ENCODE measurements at regions not wholly inside any gene's neighbourhood (a gene's known extent, or its start where the extent isn't known, plus 50 kb on each side); places are given as distances from the start of the nearest gene placed in this dataset.
"Not testable (repeated sequence)": the region's sequence is repeated elsewhere in the genome, so short reads cannot be mapped to it uniquely, and the experiment has no call there.

GRCh38 chr12:66753810-66754209 is 74.9 kb upstream of the GRIP1 start:
- 69 to 77% methylated on average over 1 of the region's 1 CpG for WGBS, 2 donors
- no peak for TF ChIP-seq POLR2AphosphoS5 (IDR thresholded peaks at IDR 0.05)
- TF ChIP-seq CTCF (IDR thresholded peaks at IDR 0.05): no peak
- TF ChIP-seq EP300 (IDR thresholded peaks at IDR 0.05): no peak
- TF ChIP-seq POLR2A (IDR thresholded peaks at IDR 0.05): no peak
- DNase-seq: no peak
- Histone ChIP-seq H3K27me3 (no peaks in the 10 kb centered on the region), H3K4me3 (no peak overlapping the region), H3K9me3 (no peaks in the 10 kb centered on the region), H3K27ac (no peak overlapping the region), H3K4me1 (peaks cover 0 to 6% (median 3%) of the 10 kb centered on the region in 4 donors), H3K36me3 (no peaks in the 10 kb centered on the region)
- intact Hi-C loops (cut with DNase I): no loop called here

GRCh38 chr12:66755727-66756395 is 77.0 kb upstream of the GRIP1 start:
- Histone ChIP-seq H3K27ac (no peak overlapping the region), H3K9me3 (no peaks in the 10 kb centered on the region), H3K4me3 (no peak overlapping the region), H3K4me1 (peaks cover 0 to 6% (median 3%) of the 10 kb centered on the region in 4 donors), H3K36me3 (no peaks in the 10 kb centered on the region), H3K27me3 (no peaks in the 10 kb centered on the region)
- 83 to 88% methylated on average over 2 of the region's 2 CpGs for WGBS, 2 donors
- intact Hi-C loops (cut with DNase I): no loop called here
- TF ChIP-seq CTCF (IDR thresholded peaks at IDR 0.05) (no peak), POLR2A (IDR thresholded peaks at IDR 0.05) (no peak), POLR2AphosphoS5 (IDR thresholded peaks at IDR 0.05) (no peak), EP300 (IDR thresholded peaks at IDR 0.05) (no peak)
- DNase-seq: no peak

- 91 to 97% methylated on average over 1 of the region's 1 CpG for WGBS, 2 donors
- DNase-seq: no peak
Observed at GRCh38 chr12:66756631-66757030, 77.8 kb upstream of the GRIP1 start.

GRCh38 chr12:66760122-66760521 is 81.2 kb upstream of the GRIP1 start:
- intact Hi-C loops (cut with DNase I): not testable (repeated sequence)

More at GRCh38 chr12:66756631-66757030, 77.8 kb upstream of the GRIP1 start:
- Histone ChIP-seq H3K27me3 (no peaks in the 10 kb centered on the region), H3K27ac (no peak overlapping the region), H3K4me1 (peaks cover 0 to 6% (median 3%) of the 10 kb centered on the region in 4 donors), H3K9me3 (no peaks in the 10 kb centered on the region), H3K36me3 (no peaks in the 10 kb centered on the region), H3K4me3 (no peak overlapping the region)
- intact Hi-C loops (cut with DNase I): no loop called here
- no peak for TF ChIP-seq POLR2AphosphoS5 (IDR thresholded peaks at IDR 0.05)
- TF ChIP-seq CTCF (IDR thresholded peaks at IDR 0.05): no peak
- TF ChIP-seq EP300 (IDR thresholded peaks at IDR 0.05): no peak
- TF ChIP-seq POLR2A (IDR thresholded peaks at IDR 0.05): no peak

GRCh38 chr12:66763467-66763866 is 84.6 kb upstream of the GRIP1 start:
- no peak overlapping the region for H3K4me3 ChIP-seq
- 73 to 75% methylated on average over 4 of the region's 4 CpGs for WGBS, 2 donors
- H3K4me1 ChIP-seq: no peaks in the 10 kb centered on the region
- H3K27me3 ChIP-seq: no peaks in the 10 kb centered on the region
- TF ChIP-seq EP300 (IDR thresholded peaks at IDR 0.05) (no peak), CTCF (IDR thresholded peaks at IDR 0.05) (no peak), POLR2A (IDR thresholded peaks at IDR 0.05) (no peak)
- no peaks in the 10 kb centered on the region for H3K36me3 ChIP-seq
- no peaks in the 10 kb centered on the region for H3K9me3 ChIP-seq
- H3K27ac ChIP-seq: no peak overlapping the region
- DNase-seq: no peak
- intact Hi-C loops (cut with DNase I): no loop called here

More at GRCh38 chr12:66760122-66760521, 81.2 kb upstream of the GRIP1 start:
- DNase-seq, H3K36me3 ChIP-seq, H3K27me3 ChIP-seq, H3K4me3 ChIP-seq, H3K9me3 ChIP-seq, H3K4me1 ChIP-seq, H3K27ac ChIP-seq: not testable (repeated sequence)
- WGBS, 2 donors: 90 to 93% methylated on average over 4 of the region's 4 CpGs
